COLO668 (cell line): ENCODE measurements at regions not wholly inside any gene's neighbourhood (a gene's known extent, or its start where the extent isn't known, plus 50 kb on each side); places are given as distances from the start of the nearest gene placed in this dataset.
"Not testable (repeated sequence)": the region's sequence is repeated elsewhere in the genome, so short reads cannot be mapped to it uniquely, and the experiment has no call there.

Source experiments
- DNase-seq: peaks from one replicate; lab custom pipeline; 2025; ENCODE audit not compliant: unreplicated experiment; lab: John Stamatoyannopoulos, UW

DNA sequence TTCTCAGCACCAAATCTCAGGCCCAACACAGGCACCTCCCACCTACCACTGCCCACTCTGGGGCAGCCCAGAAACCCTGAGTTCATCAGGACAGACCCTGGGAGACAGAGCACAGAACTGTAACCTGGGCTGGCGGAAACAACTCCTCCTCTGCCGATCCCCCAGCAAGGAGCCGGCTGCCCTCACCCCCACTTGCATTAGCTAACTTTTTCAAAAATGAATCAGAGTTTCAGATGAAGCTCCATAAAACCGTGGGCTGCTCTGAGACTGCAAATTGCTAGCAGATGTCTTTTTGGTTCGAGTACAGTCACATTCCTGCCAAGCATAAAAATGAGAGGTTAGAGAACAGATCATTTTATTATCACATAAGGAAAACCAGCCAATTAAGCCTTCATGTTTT lies 93.4 kb upstream of the PARD3 start:
- DNase-seq: no peak

DNA sequence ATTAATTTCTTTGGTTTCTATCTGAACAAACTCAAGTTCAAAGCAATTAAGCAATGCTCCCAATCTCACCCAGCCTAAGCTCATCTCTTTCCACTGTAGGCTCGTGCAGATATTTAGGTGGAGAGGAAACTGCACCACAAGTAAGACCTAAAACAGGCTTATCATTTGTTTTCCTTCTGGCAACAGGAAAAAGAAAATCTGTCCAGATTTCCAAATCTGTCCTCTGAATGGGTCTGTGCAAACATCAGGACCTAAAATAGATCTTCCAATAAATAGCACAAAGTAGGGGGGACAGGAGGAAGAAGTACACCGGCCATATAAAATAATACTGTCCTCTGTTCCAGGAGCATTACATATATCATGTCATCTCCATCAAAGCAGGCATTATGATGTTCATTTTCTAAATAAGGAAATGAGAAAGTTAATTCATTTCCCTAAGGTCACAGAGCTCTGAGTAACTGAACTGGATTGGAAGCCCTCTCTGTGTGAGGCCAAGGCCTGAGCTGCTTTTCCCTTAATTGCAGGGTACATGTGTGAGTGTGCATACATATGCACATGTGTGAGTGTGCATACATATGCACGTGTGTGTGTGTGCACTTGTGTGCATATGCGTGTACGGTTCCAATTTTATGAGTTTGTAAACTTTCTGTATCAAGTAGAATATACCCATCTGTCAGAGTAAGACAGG lies 92.8 kb upstream of the PARD3 start:
- DNase-seq: no peak

DNA sequence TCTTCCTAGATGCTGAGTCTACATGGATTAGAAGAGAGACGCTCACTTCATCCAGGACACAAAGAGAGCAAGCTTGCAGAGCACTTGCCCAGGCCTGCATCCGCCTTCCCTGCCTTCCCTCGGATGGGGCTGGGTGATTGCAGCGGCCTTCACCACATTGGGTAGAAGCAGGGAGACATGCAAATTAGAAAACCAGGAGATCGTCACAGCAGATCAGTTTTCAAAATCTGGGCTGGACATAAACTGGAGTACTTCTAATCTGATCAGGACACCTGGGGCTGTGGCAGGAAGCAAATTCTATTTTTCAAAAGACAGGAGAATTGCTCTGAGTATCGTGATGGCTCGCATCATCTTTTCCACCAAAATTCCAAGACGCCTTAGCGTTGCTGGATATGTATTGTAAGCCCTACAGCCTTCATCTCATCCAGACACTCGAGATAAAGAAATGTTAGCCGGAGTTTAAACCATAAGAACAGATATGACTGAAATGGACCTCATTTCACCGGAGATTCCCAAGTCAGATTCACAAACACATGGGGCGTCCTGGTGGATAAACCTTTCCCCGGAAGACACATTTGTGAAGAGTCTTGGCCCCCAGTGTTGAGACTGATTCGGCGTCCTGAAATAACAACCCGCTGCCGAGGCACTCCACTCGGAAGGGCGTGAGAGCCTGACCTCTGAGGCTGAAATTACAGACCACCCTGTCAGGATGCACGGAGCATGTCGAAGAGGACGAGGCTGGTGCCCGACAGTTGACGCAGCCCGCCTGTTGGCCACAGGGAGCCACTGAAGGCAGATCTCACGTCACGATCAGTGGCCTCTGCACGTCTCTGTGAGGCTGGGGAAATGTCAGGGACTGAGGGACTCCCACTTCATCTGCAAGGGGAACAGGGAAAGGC lies 91.2 kb upstream of the PARD3 start:
- DNase-seq: peak; percentile 1

DNA sequence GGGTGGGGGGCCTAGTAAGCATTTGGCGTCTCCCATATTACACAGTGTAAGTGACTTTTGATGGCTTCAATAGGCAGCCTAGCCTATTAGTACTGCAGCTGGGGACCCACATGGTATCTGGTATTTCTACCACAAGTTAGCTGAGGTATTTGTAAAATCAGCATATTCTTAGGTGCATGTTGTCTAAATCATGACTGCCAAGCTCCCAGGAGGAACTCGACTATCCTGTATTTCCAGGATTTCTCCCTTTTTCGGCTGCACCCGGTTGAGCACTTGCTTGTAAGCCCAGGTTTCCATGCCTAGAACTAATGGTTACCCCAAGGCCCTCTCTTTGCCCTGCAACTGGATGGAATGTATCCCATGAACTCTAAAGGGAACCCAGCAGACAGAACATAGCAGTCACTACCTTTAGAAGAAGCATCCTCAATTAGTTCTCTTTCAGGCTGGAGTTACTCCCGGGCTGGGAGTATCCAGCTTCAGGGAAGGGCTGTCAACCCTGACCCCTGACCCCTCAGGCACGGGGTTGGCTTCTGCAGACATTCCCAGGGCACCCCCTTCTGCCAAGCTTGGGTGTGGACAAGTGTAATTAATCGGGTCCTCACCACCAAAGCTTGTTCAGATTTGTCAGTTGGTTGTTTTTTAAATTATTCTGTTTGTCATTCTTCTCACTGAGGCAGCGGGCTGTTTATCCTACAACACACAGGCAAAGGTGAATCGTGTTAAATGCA lies 90.3 kb upstream of the PARD3 start:
- no peak for DNase-seq

DNA sequence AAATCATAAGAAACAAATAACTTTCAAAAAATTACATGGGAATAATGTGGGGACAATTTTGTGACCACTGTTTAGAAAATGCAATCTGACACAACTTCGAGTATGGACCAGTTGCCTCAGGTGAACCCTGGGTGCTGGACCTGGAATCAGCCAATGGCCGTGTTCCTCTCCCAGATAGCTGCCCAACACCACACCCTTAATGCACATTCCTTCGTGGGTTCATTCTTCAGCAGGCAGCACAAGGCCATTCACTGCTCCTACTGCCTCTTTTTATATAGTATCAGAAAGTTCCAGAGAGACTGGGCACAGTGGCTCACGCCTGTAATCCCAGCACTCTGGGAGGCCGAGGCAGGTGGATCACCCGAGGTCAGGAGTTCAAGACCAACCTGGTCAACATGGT lies 89.1 kb upstream of the PARD3 start:
- DNase-seq: no peak

DNA sequence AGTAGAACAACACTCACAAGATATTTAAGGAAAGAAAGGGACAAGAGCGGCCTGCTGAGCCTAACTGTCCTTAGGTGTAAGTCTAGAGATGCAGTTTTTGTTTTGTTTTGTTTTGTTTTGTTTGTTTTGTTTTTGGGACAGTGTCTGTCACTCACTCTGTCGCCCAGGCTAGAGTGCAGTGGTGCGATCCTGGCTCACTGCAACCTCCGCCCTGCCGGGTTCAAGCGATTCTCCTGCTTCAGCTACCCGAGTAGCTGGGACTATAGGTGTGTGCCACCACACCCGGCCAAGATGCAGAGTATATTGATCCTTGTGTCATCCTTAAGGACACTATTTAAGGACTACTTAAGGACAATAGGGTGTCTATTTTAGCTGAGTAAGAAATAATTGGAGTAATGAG lies 84.1 kb upstream of the PARD3 start:
- DNase-seq: no peak

DNA sequence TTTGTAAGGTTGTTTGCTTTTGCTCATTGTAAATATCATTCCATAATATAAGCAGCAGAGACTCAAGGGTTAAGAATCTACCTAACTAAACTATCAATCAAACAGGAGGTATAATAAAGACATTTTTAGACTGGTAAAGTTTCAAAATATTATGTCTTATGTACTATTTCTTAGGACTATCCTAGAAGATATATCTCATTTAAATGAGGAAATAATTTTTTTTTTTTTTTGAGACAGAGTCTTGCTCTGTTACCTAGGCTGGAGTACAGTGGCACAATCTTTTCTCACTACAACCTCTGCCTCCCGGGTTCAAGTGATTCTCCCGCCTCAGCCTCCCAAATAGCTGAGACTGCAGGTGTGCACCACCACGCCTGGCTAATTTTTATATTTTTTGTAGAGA lies 80.9 kb upstream of the PARD3 start:
- DNase-seq: no peak

DNA sequence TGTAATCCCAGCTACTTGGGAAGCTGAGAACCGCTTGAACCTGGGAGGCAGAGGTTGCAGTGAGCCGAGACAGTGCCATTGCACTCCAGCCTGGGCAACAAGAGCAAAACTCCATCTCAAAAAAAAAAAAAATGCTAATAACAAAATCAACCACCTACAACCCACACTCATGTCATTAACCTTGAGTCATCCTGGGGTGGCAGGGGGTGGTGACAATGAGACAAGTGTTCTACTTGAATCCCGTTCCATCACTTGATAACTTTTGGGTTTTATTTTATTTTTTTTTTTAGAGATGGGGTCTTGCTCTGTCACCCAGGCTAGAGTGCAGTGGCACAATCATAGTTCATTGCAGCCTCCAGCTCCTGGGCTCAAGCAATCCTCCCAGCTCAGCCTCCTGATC lies 80.0 kb upstream of the PARD3 start:
- not testable (repeated sequence) for DNase-seq

DNA sequence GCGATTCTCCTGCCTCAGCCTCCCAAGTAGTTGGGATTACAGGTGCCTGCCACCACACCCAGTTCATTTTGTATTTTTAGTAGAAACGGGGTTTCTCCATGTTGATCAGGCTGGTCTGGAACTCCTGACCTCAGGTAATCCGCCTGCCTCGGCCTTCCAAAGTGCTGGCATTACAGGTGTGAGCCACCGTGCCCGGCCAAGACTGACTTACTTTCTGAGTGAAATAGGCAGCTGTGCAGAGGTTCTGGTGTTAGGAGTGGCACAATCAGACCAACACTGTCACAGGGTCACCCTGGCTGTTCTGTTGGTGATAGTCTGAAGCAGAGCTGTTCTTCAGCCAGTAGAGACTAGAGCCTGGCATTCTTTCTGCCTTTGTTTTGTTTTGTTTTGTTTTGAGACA lies 77.4 kb upstream of the PARD3 start:
- not testable (repeated sequence) for DNase-seq

DNA sequence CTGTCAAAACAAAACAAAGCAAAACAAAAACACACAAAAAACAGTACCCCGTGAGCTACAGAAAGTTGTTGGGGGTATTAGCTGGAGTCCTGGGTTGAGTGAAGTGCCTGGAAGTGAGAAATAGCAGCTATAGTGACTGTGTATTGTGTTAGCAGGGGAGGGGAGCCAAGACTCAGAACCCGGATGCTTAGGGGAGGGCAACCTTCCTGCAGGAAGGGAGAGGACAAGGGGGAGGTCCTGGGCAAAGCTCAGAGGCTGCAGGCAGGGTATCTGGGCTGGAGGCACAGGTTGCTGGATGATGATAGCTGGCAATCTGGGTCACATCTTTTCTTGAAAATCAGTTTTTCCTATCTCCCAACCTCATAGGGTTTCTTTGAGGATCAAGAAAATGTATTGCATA lies 75.8 kb upstream of the PARD3 start:
- no peak for DNase-seq

DNA sequence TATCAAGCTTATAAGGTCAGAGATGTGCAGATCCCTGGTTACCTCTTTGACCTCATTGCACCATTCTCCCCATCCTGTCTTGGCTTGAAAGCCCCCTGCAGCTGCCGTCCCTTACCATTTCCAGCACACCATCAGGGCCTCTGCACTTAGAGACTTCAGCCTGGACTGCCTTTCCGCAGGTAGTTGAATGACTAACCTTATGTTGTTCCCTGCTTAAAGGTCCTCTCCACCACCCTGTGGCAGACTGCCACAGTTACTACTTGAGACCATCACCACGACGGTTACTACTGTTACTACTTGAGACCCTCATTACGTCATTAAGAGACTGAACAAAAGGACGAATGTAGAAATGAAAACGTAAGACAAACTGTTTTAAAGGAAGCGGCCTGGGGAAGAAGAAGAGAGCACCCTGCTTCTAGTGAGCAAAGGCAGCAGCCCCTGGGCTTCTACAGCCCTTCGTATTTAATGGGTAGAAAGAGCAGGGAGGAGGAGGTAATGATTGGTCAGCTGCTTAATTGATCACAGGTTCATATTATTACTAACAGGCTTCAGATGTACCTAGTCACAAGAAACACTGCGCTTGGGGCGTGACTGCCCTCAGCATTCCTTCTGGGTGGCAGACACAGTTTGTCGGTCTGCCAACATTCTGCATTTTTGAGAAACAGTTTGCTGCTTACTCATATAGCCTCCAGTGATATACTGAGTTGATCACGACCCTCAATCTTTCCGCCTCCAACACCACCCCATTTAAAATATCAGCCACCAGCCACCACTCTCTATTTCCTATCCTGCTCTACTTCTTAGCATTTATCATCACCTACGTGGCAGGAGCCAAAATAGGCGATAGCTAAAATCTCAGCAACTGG lies 74.1 kb upstream of the PARD3 start:
- DNase-seq: no peak

DNA sequence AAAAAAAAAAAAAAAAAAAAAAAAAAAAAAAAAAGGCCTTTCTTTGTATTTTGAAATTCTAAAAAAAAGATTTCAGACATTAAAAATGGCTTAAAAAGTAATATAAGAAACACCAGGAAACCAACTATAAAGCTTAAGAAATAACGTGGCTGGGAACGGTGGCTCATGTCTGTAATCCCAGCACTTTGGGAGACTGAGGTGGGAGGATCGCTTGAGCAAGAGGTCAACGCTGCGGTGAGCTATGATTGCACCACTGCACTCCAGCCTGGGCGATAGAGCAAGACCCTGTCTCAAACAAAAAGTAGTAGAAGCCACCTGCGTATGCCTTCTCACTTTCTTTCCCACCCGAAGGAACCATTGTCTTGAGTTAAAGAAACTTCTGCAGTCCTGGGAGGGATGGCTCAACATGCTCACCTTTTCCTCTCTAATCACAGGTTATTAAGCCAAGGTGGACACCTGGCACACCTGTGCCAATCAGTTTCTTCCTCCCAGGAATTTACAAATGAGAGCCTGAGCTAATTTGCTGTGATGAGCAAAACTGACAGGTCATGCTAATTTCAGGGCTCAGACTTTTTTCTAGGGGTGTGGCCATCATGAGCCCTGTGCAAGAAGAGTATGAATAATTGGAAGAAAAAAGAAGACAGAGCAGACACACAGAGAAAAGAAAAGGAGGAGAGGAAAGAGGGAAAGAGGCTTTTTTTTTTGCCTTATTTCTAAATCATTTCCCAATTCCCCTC lies 72.0 kb upstream of the PARD3 start:
- no peak for DNase-seq

DNA sequence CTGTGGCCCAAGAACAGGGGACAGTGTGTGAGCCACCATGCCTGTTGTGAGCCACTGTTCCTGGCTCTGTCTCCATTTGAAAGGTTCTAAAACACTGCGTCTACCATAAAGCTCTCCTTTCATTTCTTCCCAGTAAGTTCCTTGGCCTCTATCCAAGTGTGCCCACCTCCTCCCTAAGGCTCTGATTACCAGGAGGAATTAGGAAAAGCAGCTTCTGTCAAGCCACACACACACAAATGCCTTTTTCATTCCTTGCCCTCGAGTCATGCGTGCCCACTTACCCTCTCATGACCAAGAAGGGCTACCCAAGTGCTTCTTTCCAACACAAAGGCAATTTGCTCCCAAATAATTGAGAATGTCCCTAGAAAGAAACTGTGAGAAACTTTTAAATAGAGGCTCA lies 70.8 kb upstream of the PARD3 start:
- DNase-seq: no peak

DNA sequence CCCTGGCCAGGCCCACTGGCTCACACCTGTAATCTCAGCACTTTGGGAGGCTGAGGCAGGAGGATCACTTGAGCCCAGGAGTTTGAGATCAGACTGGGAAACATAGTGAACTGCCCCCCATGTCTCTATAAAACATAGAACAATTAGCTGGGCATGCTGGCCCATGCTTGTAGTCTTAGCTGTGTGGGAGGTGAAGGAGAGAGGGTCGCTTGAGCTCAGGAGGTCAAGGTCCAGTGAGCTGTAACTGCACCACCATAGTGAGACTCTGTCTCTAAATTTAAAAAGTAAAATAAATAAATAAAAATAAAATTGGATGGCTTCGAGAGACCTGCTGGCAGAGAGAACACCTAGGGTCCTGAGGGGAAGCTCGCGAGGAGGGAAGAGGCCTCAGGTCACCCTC lies 69.9 kb upstream of the PARD3 start:
- DNase-seq: no peak

DNA sequence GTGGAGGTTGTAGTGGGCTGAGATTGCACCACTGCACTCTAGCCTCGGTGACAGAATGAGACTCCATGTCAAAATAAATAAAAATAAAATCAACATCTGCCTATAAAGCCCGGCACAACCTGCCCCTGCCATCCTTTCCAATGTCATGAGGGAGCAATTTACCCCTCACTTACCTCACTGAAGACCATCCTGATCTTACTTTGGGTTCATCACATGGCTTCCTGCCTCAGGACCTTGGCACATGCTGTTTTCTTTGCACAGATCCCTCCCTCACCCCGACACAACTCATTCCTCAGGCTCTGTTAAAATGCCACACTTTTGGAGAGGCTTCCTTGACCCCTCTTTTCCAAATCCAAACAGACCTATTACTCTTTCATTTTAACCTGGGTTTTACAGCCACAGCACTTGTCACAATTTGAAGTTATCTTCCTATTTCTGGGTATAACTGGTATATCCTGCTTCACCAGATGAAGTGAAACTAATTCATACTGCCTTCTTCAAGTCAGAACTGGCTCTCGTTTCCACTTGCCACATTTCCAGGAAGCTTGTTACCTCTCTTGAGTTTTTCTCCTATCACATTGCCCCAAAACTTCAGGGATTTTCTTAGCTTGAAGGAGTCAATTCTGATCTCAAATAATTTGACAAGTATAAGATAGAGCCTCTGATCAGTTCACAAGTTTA lies 69.3 kb upstream of the PARD3 start:
- no peak for DNase-seq

DNA sequence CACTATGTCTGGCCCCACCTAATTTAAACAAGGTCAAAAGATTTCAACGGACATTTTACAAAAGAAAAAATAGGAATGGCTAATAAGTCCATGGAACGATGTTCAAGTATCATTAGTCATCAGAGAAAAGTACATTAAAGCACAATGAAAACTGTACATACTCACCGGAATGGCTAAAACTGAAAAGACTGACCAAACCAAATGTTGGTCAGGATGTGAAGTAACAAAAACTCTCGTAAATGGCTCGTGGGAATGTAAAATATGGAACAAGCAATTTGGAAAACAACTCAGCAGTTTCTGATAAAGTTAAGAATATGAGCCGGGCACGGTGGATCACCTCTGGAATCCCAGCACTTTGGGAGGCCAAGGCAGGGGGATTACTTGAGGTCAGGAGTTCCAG lies 65.7 kb upstream of the PARD3 start:
- no peak for DNase-seq

DNA sequence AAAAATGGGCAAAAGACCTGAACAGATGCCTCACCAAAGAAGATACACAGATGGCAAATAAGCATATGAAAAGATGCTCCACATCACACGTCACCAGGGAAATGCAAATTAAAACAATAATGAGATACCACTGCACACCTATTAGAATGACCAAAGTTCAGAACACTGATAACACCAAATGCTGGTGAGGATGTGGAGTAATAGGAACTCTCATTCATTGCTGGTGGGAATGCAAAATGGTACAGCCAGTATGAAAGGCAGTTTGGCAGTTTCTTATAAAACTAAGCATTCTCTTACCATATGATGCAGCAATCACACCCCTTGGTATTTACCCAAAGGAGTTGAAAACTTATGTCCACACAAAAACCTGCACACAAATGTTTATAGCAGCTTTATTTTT lies 63.6 kb upstream of the PARD3 start:
- not testable (repeated sequence) for DNase-seq

DNA sequence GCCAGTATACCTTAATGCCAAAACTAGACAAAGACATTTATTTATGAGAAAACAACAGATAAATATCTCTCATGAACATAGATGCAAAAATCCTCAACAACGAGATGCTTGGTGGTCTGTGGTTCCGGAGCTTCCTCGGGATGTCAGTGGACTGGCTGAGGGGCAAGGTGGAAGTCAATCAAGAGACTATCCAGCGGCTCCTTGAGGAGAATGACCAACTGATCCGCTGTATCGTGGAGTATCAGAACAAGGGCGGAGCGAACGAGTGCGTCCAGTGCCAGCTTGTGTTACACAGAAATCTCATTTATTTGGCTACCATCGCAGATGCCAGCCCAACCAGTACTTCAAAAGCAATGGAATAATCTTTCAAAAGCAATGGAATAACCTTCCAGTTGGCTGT lies 60.0 kb upstream of the PARD3 start:
- DNase-seq: no peak

DNA sequence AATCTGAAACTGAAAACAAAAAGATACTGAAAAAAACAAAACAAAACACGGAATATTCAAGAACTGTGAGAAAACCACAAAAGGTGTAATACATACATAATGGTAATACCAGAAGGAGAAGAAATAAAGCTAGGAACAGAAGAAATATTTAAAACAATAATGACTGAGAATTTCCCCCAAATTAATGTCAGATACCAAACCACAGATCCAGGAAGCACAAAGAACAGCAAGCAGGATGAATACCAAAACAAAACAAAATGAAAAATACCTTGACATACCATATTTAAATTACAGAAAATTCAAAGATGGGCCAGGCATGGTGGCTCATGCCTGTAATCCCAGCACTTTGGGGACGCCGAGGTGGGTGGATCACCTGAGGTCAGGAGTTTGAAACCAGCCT lies 57.7 kb upstream of the PARD3 start:
- DNase-seq: no peak
